Loucy (cell line): ENCODE measurements at regions not wholly inside any gene's neighbourhood (a gene's known extent, or its start where the extent isn't known, plus 50 kb on each side); places are given as distances from the start of the nearest gene placed in this dataset.

Experiments
- H2AFZ ChIP-seq: fragments of 200-600 bp; sonication (generic); 2 replicates; pipeline ENCODE4 v1.6.0; 2016; ENCODE audit warnings: antibody characterized with exemption, mild to moderate bottlenecking, low read length, moderate library complexity
- H3F3A ChIP-seq: fragments of 200-600 bp; 2 replicates; pipeline ENCODE4 v1.6.0; 2016; ENCODE audit warnings: antibody characterized with exemption, low read depth, mild to moderate bottlenecking
- H3K27me3 ChIP-seq: fragments of 200-600 bp; sonication (generic); 2 replicates; pipeline ENCODE4 v1.6.1; 2014; ENCODE audit warnings: low read length, mild to moderate bottlenecking; ENCODE audit not compliant: insufficient read depth, poor library complexity, severe bottlenecking
- H3K36me3 ChIP-seq: fragments of 200-600 bp; sonication (generic); 2 replicates; pipeline ENCODE4 v1.6.1; 2016; ENCODE audit warnings: low read length; ENCODE audit not compliant: insufficient read depth
- H3K4me1 ChIP-seq: fragments of 200-600 bp; sonication (generic); 2 replicates; pipeline ENCODE4 v1.5.1; 2014; ENCODE audit warnings: low read length, mild to moderate bottlenecking; ENCODE audit not compliant: insufficient read depth, poor library complexity, severe bottlenecking
- H3K4me2 ChIP-seq: fragments of 200-600 bp; sonication (generic); 2 replicates; pipeline ENCODE4 v1.6.0; 2014; ENCODE audit warnings: antibody characterized with exemption, low read length, low read depth, mild to moderate bottlenecking; ENCODE audit not compliant: poor library complexity, severe bottlenecking
- H3K4me3 ChIP-seq: fragments of 200-600 bp; sonication (generic); 2 replicates; pipeline ENCODE4 v1.5.1; 2014; ENCODE audit warnings: low read length, mild to moderate bottlenecking, mixed read lengths; ENCODE audit not compliant: poor library complexity, severe bottlenecking
- H3K79me2 ChIP-seq: fragments of 200-600 bp; sonication (generic); 2 replicates; pipeline ENCODE4 v1.6.1; 2014; ENCODE audit warnings: low read length; ENCODE audit not compliant: insufficient read depth
- H3K9ac ChIP-seq: fragments of 200-600 bp; sonication (generic); 2 replicates; pipeline ENCODE4 v1.6.0; 2014; ENCODE audit warnings: mild to moderate bottlenecking, low read depth, low read length, moderate library complexity; ENCODE audit not compliant: poor library complexity, severe bottlenecking
- H3K9me2 ChIP-seq: fragments of 200-600 bp; sonication (generic); replicated peaks from 2 replicates; pipeline ENCODE4 v1.6.1; 2016; ENCODE audit warnings: low read depth, low read length, mixed read lengths
- H3K9me3 ChIP-seq: fragments of 200-600 bp; sonication (generic); 2 replicates; pipeline ENCODE4 v1.6.1; 2014; ENCODE audit warnings: mild to moderate bottlenecking, antibody characterized with exemption, low read length, low read depth; ENCODE audit not compliant: insufficient read depth
- H4K20me1 ChIP-seq: fragments of 200-600 bp; sonication (generic); 2 replicates; pipeline ENCODE4 v1.6.0; 2014; ENCODE audit warnings: antibody characterized with exemption, low read length, mild to moderate bottlenecking; ENCODE audit not compliant: insufficient read depth, poor library complexity, severe bottlenecking
- EZH2phosphoT487 ChIP-seq: fragments of 200-600 bp; IDR thresholded peaks from 2 replicates; pipeline ENCODE4 v1.6.1; 2018; ENCODE audit warnings: antibody characterized with exemption, mild to moderate bottlenecking, moderate library complexity, borderline replicate concordance
- TF ChIP-seq, protein P1 (sequence below): fragments of 200-600 bp; sonication (generic); conservative IDR thresholded peaks from 2 replicates; pipeline ENCODE4 v1.5.1; 2014; ENCODE audit warnings: mild to moderate bottlenecking, antibody characterized with exemption, low read length

DNA sequence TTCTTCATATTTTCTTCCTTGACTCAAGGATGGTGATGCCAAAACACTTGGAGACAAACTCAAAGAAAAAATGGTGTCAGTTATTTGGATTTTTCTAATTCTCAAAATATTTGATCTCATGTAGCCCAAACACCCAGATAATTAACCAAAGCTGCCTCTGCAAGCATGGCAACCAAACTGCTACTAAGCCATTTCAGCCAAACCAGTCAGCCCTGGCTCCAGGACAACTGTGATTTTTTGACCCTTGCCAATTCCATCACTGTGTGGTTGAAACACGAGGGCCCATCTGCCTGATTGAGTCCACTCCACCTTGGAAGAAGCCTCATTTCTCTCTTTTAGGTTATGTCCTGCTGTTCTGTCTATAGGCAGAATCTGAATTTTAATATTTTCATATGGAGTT, 277.4 kb downstream of the BLID start:
- Histone ChIP-seq H3K9ac (no peak overlapping the region), H3K4me2 (no peak overlapping the region), H3K79me2 (no peaks in the 10 kb centered on the region), H3K27me3 (no peaks in the 10 kb centered on the region), H3K36me3 (no peaks in the 10 kb centered on the region), H3K4me3 (no peak overlapping the region), H3K4me1 (no peaks in the 10 kb centered on the region), H3K9me2 (no peaks in the 10 kb centered on the region), H2AFZ (no peak overlapping the region), H4K20me1 (no peaks in the 10 kb centered on the region), H3F3A (no peaks in the 10 kb centered on the region), H3K9me3 (no peaks in the 10 kb centered on the region)
- TF ChIP-seq EZH2phosphoT487 = no peak
- TF ChIP-seq, protein P1, sequence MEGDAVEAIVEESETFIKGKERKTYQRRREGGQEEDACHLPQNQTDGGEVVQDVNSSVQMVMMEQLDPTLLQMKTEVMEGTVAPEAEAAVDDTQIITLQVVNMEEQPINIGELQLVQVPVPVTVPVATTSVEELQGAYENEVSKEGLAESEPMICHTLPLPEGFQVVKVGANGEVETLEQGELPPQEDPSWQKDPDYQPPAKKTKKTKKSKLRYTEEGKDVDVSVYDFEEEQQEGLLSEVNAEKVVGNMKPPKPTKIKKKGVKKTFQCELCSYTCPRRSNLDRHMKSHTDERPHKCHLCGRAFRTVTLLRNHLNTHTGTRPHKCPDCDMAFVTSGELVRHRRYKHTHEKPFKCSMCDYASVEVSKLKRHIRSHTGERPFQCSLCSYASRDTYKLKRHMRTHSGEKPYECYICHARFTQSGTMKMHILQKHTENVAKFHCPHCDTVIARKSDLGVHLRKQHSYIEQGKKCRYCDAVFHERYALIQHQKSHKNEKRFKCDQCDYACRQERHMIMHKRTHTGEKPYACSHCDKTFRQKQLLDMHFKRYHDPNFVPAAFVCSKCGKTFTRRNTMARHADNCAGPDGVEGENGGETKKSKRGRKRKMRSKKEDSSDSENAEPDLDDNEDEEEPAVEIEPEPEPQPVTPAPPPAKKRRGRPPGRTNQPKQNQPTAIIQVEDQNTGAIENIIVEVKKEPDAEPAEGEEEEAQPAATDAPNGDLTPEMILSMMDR = no peak

DNA sequence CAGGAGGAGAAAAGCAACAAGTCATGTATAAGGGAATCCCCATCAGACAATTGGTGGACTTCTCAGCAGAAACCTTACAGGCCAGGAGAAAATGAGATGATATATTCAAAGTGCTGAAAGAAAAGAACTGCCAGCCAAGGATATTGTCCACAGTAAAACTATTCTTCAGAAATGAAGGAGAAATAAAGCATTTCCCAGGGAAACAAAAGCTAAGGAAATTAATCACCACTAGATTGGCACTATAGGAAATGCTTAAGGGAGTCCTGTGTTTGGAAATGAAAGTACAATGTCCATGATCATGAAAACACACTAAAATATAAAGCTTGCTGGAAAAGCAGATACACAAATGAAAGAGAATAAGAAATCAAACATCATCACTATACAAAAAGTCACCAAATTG, 282.0 kb downstream of the BLID start:
- Histone ChIP-seq H4K20me1 (no peaks in the 10 kb centered on the region), H3K27me3 (no peaks in the 10 kb centered on the region), H3K4me1 (no peaks in the 10 kb centered on the region), H3K4me3 (no peak overlapping the region), H3K9ac (no peak overlapping the region), H3K9me3 (peaks cover 4% of the 10 kb centered on the region; the same call in 1 of the 2 replicates), H3K79me2 (no peaks in the 10 kb centered on the region), H3K4me2 (no peak overlapping the region), H3F3A (no peaks in the 10 kb centered on the region), H3K9me2 (no peaks in the 10 kb centered on the region), H2AFZ (no peak overlapping the region), H3K36me3 (no peaks in the 10 kb centered on the region)
- TF ChIP-seq, protein P1 = no peak
- TF ChIP-seq EZH2phosphoT487 = no peak

DNA sequence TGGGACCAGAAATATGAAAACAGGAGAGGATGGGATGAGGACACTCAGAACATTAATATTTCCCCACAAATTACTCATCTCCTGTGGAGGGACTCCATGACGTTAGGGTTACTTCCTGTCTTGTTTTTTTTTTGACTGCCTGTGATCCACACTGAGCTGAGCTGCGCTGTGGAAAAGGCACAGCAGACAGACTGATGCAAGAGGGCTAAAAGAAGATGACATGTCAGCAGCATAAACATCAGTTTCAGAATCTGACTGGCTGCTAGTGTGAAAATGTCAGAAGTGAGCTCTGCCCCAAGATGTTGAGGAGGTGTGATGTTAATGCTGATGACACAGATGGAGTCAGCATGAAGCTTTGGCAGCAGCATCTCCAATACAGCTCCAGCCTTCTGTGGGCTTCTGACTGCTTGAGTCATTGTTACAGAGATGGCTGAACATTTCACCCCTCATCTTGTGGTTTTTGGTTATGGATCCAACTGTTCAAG, 286.8 kb downstream of the BLID start:
- H4K20me1 ChIP-seq = no peaks in the 10 kb centered on the region
- H3K4me3 ChIP-seq = no peak overlapping the region
- H3K9ac ChIP-seq = no peak overlapping the region
- no peaks in the 10 kb centered on the region for H3F3A ChIP-seq
- H3K79me2 ChIP-seq = no peaks in the 10 kb centered on the region
- H2AFZ ChIP-seq = no peak overlapping the region
- no peaks in the 10 kb centered on the region for H3K27me3 ChIP-seq
- H3K4me1 ChIP-seq = no peaks in the 10 kb centered on the region
- TF ChIP-seq, protein P1 = no peak
- no peak for TF ChIP-seq EZH2phosphoT487
- no peaks in the 10 kb centered on the region for H3K36me3 ChIP-seq
- H3K9me2 ChIP-seq = no peaks in the 10 kb centered on the region
- H3K4me2 ChIP-seq = no peak overlapping the region
- peaks cover 4% of the 10 kb centered on the region; the same call in 1 of the 2 replicates for H3K9me3 ChIP-seq
